Testis (tissue), 2 donors: ENCODE measurements at regions not wholly inside any gene's neighbourhood (a gene's known extent, or its start where the extent isn't known, plus 50 kb on each side); places are given as distances from the start of the nearest gene placed in this dataset.

Source experiments
- CTCF ChIP-seq, 3 experiments: fragments of 450-650 bp in 2 of 3; fragments of 200-600 bp in 1 of 3; sonication (generic) in 1 of 3; IDR thresholded peaks; one replicate each; pipeline ENCODE4 v1.5.1; 2016 to 2019; ENCODE audit warnings: antibody characterized with exemption in 3 of 3, mild to moderate bottlenecking in 2 of 3, moderate library complexity in 1 of 3
- POLR2A ChIP-seq: fragments of 450-650 bp; IDR thresholded peaks from one replicate; pipeline ENCODE4 v1.6.1; 2017; ENCODE audit warnings: antibody characterized with exemption, mild to moderate bottlenecking, moderate library complexity

- TF ChIP-seq POLR2A (no peak), CTCF (IDR thresholded peaks at IDR 0.05) (no peak)
Observed at GRCh38 chr11:24421766-24422165, 75.1 kb upstream of the LUZP2 start.
